Activated T-cell treated with anti-CD3 and anti-CD28 coated beads, Interleukin-2, amount 50 U/mL, for 48 hours (primary cell): ENCODE measurements at regions not wholly inside any gene's neighbourhood (a gene's known extent, or its start where the extent isn't known, plus 50 kb on each side); places are given as distances from the start of the nearest gene placed in this dataset.

Experiments
- DNase-seq, 2 experiments: peaks; one replicate each; pipeline ENCODE4 v3.0.0-alpha.2; 2020

DNA sequence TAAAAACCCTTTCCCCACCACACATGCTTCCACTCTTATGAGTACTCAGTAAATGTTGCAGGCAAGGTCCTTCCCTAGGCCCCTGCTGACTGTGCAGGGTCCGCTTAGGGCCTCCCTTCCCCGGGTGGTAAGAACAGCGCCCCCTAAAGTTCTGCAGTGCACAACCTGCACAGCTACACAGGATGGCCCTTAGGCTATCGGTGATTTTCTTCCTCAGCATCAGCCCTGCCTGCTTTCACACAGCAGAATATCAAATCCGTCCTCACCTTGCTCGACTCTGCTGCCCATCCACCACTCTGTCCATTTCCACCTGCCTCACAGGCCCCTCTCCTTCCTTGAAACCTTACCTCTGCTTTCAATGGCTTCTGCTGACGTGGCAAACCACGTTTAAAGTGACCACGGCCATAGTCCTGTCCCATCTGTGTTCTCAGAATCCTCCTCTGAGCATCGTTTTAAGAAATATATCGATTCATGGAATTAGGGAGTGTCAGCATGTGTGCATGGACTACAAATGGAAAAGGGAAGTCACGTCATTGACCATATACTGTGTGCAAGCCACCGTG, 51.4 kb upstream of the TMEM132E start:
- DNase-seq = no peak

DNA sequence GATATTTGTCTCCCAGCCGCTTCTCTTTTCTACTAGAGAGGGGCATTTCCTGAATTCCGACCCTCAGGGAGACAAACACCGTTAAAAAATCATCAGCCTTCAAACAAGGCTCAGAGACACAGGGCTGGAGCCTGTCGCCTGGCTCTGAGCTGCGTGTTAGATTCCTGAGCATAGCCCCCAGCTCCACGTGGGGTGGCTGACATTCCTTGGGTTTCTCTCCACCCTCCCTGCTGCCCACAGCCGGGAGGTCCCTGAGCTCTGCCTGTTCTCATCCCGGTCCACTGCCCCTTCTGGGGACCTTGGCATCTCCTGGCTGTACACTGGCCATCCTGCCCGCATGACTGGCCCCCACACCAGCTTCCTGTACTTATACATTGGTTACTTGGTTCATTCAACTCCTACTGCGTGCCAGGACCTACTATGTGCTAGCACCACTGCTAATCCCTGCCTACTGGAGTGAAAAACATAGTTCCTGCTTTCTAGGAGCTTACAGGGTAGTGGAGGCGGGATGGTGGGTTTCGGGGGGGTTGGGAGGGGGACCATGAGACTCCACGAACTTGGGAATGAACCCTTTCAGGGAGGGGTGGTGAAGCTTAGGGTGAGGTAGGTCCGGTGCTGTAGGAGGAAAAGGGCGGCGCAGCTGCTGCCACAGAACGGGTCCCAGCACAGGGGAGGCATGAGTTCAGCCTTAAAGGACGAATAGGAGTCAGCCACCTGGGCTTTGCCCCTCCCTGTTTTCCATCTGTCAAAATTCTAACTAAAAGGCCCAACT, 52.1 kb upstream of the TMEM132E start:
- DNase-seq = no peak

- DNase-seq = no peak
Measured at GRCh38 chr17:34525651-34526050, 53.7 kb upstream of the TMEM132E start.

GRCh38 chr17:34521955-34522354, 57.4 kb upstream of the TMEM132E start:
- no peak for DNase-seq

DNA sequence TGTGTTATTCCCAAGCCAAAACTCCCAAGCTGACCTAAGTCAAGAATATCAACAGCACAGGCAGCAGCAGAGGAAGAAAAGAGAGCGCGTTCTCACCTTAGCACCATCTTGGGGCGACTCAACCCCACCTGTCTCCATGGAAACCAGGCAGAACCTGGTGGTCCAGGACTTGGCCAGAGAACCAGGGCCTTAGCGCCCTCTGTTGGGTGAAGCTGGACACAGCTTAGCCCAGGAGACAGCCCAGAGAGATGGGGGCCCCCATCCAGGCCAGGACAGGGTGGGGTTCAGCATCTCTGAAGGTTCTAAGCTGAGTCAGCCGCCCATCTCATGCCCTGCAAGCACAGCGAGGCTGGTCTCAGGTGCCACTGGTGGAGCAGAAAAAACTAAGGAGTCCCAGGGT, 60.1 kb upstream of the TMEM132E start:
- DNase-seq = peak; percentile 30 to 39

- no peak for DNase-seq
Measured at GRCh38 chr17:34517406-34517805, 62.0 kb upstream of the TMEM132E start.

DNA sequence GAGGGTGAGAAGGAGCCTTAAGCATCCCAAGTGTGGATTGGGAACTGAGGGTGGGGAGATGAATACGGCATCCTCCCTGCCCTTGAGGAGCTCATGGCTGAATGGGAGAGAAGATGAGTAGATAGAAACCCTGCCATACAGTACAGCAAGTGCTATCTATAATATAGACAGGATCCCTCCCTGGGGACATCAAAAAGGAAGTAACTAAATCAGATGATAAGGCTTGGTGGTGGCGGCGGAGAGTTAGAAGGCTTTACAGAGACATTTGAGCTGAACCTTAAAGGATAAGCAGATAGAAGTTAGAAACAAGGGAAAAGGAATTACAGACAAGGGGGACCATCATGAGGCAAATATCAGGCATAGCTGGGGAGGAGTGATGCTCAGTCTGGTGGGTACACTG, 67.5 kb upstream of the TMEM132E start:
- DNase-seq = no peak

DNA sequence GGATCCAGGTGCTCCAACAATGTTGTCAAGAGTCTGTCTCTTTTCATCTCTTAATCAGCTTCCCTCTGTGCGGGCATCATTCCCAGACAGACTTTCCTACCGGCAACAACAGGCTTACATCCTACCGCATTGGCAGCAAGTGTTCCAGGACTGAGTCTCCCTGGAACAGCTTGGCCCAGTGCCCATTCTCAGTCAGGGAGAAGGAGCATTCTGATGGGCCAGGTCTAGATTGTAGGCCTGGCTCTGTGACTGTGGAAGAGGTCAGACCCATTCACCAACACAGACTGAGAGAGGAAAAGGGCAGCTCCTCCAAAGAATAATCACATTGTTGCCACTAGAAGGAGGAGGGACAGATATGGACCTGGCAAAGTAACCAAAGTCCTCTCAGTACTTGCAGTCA, 68.1 kb upstream of the TMEM132E start:
- DNase-seq = no peak

- no peak for DNase-seq
Measured at GRCh38 chr17:34504814-34505484, 74.4 kb upstream of the TMEM132E start.

GRCh38 chr17:34503528-34504195, 75.7 kb upstream of the TMEM132E start:
- peak; percentile 19 to 22 for DNase-seq

GRCh38 chr17:34502426-34502825, 77.0 kb upstream of the TMEM132E start:
- no peak for DNase-seq

- DNase-seq = no peak
Measured at GRCh38 chr17:34499576-34499975, 79.8 kb upstream of the TMEM132E start.

DNA sequence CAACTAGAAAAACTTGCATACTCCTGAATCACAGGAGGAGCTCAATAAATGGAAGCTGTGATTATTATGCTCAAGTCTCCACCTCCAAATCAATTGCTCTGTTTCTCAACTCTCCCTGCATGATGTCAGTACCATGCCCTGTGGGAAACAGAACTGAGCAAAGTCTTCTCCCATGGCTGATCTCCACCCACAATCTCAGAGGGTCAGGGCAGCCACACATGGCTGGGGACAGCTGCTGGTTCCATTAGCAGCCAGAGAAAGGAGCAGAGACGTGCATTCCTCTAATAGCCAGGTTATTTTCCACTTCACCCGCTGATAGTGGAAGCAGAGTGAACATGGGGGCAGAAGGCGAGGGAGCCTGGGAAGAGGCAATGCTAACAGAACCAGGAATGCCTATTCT, 85.5 kb upstream of the TMEM132E start:
- no peak for DNase-seq

- DNase-seq = no peak
Measured at GRCh38 chr17:34487626-34488025, 91.8 kb upstream of the TMEM132E start.

GRCh38 chr17:34486761-34487160, 92.6 kb upstream of the TMEM132E start:
- DNase-seq = no peak

DNA sequence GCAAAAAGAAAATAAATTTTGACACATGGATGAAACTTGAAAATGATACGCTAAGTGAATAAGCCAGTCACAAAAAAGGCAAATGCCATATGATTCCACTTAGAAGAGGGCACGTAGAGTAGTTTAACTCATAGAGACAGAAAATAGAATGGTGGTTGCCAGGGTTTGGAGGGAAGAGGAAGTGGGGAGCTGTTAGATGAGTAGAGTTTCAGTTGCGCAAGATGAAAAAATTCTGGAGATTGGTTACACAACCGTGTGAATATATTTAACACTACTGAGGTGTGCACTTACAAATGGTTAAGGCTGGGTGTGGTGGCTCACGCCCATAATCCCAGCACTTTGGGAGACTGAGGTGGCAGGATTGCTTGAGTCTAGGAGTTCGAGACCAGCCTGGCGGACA, 93.4 kb upstream of the TMEM132E start:
- DNase-seq = no peak

DNA sequence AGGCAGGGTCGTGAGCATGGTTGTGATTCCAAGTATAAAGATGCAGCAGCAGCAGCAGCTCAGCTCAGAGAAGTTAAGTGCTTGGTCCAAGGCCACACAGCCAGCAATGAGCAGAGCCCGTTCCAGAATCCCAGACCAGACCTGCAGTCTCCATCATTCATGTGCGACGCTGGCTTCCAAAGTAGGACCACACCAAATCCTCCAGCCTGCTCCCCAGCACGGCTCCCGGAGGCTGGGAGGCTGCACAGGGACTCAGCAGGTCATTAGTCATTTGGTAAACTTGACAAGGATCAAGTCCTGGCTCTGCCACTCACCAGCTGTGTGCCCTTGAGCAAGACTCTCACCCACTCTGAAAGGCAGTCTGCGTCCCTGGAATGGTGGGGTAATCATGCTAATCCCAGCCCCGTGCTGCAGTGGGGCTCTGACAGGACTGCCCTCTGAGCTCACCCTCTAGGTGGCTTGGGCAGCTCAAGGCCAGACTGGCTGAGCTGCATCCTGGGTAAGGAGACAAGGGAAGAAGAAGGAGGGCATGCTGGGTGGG, 95.1 kb upstream of the TMEM132E start:
- no peak for DNase-seq

- DNase-seq = no peak
Measured at GRCh38 chr17:34482730-34483129, 96.7 kb upstream of the TMEM132E start.

- no peak for DNase-seq
Measured at GRCh38 chr17:34481779-34482178, 97.6 kb upstream of the TMEM132E start.

DNA sequence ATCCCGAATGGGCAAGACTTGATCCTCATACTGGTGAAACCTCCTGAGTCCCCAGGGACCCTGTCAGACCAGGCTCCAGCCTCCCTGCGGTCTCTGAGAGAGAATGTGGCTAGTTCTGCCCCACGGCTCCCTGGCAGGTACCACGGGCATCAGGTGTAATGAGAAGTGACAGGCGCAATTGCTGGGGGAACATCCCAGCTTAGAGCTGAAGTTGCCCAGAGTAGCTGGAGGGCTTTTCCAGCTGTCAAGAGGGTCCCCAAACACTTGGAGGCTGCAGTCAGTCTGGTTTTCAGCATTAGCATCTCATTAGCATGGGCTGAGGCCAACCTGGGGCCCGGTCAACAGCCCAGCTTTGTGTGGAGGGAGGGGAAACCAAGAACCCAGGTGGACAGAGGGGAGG, 100.0 kb upstream of the TMEM132E start:
- DNase-seq = no peak

GRCh38 chr17:34478244-34478643, 101.1 kb upstream of the TMEM132E start:
- DNase-seq = no peak

GRCh38 chr17:34475296-34475695, 104.1 kb upstream of the TMEM132E start:
- DNase-seq = no peak

- DNase-seq = no peak
Measured at GRCh38 chr17:34474706-34475105, 104.7 kb upstream of the TMEM132E start.
